ENCODE measurements at regions not wholly inside any gene's neighbourhood (a gene's known extent, or its start where the extent isn't known, plus 50 kb on each side); places are given as distances from the start of the nearest gene placed in this dataset.

- no peaks in the 10 kb centered on the region for H3K79me2 ChIP-seq
- no peaks in the 10 kb centered on the region for H3K36me3 ChIP-seq (replicated peaks; ENCODE audit: insufficient read depth, low read depth)
- no peak overlapping the region for H3K27ac ChIP-seq
- H3K4me3 ChIP-seq, result no peak overlapping the region
- H2AFZ ChIP-seq, result no peak overlapping the region
- no peak for DNase-seq (ENCODE audit: low spot score)
- no peak overlapping the region for H3K4me2 ChIP-seq
- no peaks in the 10 kb centered on the region for H3K9me2 ChIP-seq (replicated peaks; ENCODE audit: insufficient read depth)
- no peaks in the 10 kb centered on the region for H4K20me1 ChIP-seq (ENCODE audit: insufficient read depth, poor library complexity, severe bottlenecking)
- no peaks in the 10 kb centered on the region for H3K9me3 ChIP-seq (ENCODE audit: low read depth)
- TF ChIP-seq EZH2phosphoT487 (IDR thresholded peaks at IDR 0.05; ENCODE audit: low read depth, severe bottlenecking, unreplicated experiment) (no peak), CTCF (IDR thresholded peaks at IDR 0.05; ENCODE audit: poor library complexity) (no peak), EZH2 (IDR thresholded peaks at IDR 0.05; ENCODE audit: borderline replicate concordance) (no peak)
- no peaks in the 10 kb centered on the region for H3K27me3 ChIP-seq
- no peaks in the 10 kb centered on the region for H3K4me1 ChIP-seq (ENCODE audit: insufficient read depth)
- 80% methylated on average over 6 of the region's 6 CpGs for WGBS (ENCODE audit: low lambda C conversion rate, missing lambda C conversion rate)
Measured at GRCh38 chr14:98913967-98914650, 357.9 kb downstream of the BCL11B start.

GRCh38 chr14:98914942-98915341, 357.1 kb downstream of the BCL11B start:
- DNase-seq (ENCODE audit: low spot score), result no peak
- Histone ChIP-seq H3K4me3 (no peak overlapping the region), H3K9me2 (replicated peaks; ENCODE audit: insufficient read depth) (no peaks in the 10 kb centered on the region), H3K4me2 (no peak overlapping the region), H3K4me1 (ENCODE audit: insufficient read depth) (no peaks in the 10 kb centered on the region), H3K27me3 (no peaks in the 10 kb centered on the region), H4K20me1 (ENCODE audit: insufficient read depth, poor library complexity, severe bottlenecking) (no peaks in the 10 kb centered on the region), H3K27ac (no peak overlapping the region), H3K9me3 (ENCODE audit: low read depth) (no peaks in the 10 kb centered on the region), H3K36me3 (replicated peaks; ENCODE audit: insufficient read depth, low read depth) (no peaks in the 10 kb centered on the region), H3K79me2 (no peaks in the 10 kb centered on the region), H2AFZ (no peak overlapping the region)
- no peak for TF ChIP-seq EZH2phosphoT487 (IDR thresholded peaks at IDR 0.05; ENCODE audit: low read depth, severe bottlenecking, unreplicated experiment)
- no peak for TF ChIP-seq CTCF (IDR thresholded peaks at IDR 0.05; ENCODE audit: poor library complexity)
- no peak for TF ChIP-seq EZH2 (IDR thresholded peaks at IDR 0.05; ENCODE audit: borderline replicate concordance)
- WGBS (ENCODE audit: low lambda C conversion rate, missing lambda C conversion rate), result 65% methylated on average over 4 of the region's 4 CpGs

GRCh38 chr14:98915625-98916024, 356.4 kb downstream of the BCL11B start:
- TF ChIP-seq EZH2phosphoT487 (IDR thresholded peaks at IDR 0.05; ENCODE audit: low read depth, severe bottlenecking, unreplicated experiment), result no peak
- TF ChIP-seq EZH2 (IDR thresholded peaks at IDR 0.05; ENCODE audit: borderline replicate concordance), result no peak
- TF ChIP-seq CTCF (IDR thresholded peaks at IDR 0.05; ENCODE audit: poor library complexity), result no peak
- Histone ChIP-seq H3K4me1 (ENCODE audit: insufficient read depth) (no peaks in the 10 kb centered on the region), H4K20me1 (ENCODE audit: insufficient read depth, poor library complexity, severe bottlenecking) (no peaks in the 10 kb centered on the region), H3K27me3 (no peaks in the 10 kb centered on the region), H3K4me3 (no peak overlapping the region), H3K9me3 (ENCODE audit: low read depth) (no peaks in the 10 kb centered on the region), H3K4me2 (no peak overlapping the region), H3K36me3 (replicated peaks; ENCODE audit: insufficient read depth, low read depth) (no peaks in the 10 kb centered on the region), H3K79me2 (no peaks in the 10 kb centered on the region), H3K9me2 (replicated peaks; ENCODE audit: insufficient read depth) (no peaks in the 10 kb centered on the region), H3K27ac (no peak overlapping the region), H2AFZ (no peak overlapping the region)
- 75% methylated on average over 3 of the region's 3 CpGs for WGBS (ENCODE audit: low lambda C conversion rate, missing lambda C conversion rate)
- DNase-seq (ENCODE audit: low spot score), result no peak
